ENCODE measurements at regions not wholly inside any gene's neighbourhood (a gene's known extent, or its start where the extent isn't known, plus 50 kb on each side); places are given as distances from the start of the nearest gene placed in this dataset.

- DNase-seq = no peak
Observed at GRCh38 chr9:38284588-38285051, 107.9 kb upstream of the ALDH1B1 start.

DNA sequence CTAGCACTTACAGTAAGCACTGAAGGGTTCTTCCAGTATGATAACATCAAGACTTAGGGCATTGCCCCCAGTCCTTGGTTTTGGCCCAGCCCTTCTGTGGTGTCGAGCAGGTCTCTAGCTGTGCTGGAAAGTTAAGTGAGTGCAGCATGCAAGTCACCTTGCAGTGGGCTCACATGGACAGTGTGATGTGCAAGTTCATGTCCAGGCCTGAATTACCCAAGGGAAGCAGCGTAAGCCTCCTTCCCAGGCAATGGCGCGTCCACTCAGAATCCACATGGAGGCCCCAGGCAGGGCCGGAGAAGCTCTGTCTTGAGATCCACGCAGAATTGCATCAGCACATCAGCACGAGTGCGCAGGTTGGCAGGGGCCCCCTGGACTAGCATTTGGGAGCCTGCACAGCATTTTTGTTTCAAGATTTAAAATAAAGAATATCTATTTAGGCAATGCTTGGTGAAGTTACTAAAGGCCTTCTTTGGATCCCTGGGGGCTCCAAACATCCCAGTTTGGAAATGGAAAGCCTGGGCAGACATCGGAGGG, 108.4 kb upstream of the ALDH1B1 start:
- DNase-seq = no peak

DNA sequence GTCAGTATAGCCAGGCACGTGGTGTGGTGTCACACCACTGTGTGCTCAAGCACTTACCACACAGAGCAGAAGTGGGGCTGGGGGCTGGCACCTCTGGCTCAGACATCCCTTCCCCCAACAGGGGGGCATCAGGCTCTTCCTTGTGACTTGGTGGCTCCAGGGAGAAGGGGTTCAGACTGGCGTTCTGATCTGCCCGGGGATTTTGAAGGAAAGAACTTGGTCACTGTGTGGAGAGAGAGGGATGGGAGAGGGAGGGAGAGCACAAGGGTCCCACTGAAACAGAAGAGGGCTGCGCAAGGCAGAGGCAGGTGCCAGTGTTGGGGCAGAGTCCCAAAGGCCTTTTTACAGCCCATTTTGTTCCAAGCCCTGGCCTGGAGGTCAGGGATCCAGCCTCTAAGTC, 109.7 kb upstream of the ALDH1B1 start:
- no peak for DNase-seq

DNA sequence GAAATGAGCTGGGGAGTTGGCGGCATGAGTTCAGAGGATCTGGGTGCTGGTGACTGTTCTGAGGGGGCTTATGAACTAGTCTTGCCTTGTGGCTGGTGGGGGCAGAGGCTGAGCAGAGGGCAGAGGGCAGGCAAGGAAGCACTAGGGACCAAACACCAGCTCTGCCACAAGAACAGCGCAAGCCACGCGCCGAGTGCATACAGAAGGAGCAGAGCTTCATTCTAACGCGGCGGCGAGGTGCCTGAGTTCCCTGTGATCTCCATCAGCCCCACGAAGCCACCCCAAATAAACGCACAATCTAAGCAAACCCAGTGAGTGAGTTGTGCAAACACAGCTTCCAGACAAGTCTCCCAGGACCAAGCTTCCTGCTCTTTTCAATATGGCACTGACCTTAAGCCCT, 110.6 kb upstream of the ALDH1B1 start:
- DNase-seq = no peak

GRCh38 chr9:38281196-38281595, 111.3 kb upstream of the ALDH1B1 start:
- no peak for DNase-seq

DNA sequence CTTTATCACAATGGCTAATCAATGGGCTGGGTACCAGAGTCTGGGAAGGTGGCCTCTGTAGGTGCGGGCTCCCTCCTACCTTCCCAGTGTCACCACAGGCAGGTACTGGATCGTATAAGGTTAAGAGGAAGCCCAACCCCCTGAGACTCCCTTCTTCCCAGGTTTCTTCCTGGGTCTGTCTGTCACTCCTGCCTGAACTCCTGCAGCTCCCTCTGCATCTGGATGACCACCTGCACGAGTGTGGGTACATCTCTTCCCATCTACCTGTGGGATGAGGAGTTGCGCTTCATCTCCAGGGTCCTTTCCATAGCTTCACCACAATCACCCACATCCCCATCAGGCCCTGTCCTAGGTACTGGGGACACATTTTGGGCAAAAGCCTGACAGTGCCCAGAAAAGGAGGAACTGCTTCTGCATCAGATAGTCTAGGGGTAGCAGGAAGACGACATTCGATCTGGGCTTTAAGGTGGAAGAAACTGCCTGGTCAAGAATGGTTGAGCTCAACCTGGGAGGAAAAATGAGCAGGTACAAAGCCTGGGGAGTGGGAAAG, 112.2 kb upstream of the ALDH1B1 start:
- no peak for DNase-seq

GRCh38 chr9:38278931-38279679, 113.4 kb upstream of the ALDH1B1 start:
- peak; percentile 3 for DNase-seq

- DNase-seq = no peak
Observed at GRCh38 chr9:38278457-38278856, 114.0 kb upstream of the ALDH1B1 start.

DNA sequence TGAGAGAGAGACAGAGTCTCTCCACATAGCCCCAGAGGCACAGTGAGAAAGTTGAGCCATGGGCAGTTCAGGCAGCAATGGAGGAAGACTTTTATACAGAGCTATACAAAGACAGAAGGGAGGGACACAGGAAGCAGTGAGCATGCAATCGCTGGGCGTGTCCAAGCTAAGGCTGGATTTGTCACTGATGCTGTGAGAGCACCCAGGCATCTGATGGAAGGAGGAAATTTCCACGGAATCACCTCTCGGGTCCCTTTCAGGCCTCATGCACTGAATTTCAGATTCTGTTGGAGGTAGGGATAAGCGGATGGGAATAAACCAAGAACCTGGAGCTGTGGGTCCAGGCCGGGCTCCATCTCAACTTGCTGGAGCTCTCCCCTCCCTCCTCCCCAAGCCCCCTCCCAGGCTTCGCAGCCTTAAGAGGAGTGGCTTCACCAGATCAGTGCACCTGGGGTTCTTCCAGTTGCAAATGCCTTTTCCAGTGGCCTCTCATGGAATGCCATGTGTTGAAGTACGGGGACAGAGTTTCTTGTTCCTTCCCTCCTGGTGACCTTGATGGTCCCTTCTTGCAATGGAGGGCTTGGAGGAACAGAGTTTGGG, 114.8 kb upstream of the ALDH1B1 start:
- no peak for DNase-seq

GRCh38 chr9:38276771-38277439, 115.6 kb upstream of the ALDH1B1 start:
- DNase-seq = no peak

GRCh38 chr9:38274800-38275199, 117.7 kb upstream of the ALDH1B1 start:
- DNase-seq = no peak

DNA sequence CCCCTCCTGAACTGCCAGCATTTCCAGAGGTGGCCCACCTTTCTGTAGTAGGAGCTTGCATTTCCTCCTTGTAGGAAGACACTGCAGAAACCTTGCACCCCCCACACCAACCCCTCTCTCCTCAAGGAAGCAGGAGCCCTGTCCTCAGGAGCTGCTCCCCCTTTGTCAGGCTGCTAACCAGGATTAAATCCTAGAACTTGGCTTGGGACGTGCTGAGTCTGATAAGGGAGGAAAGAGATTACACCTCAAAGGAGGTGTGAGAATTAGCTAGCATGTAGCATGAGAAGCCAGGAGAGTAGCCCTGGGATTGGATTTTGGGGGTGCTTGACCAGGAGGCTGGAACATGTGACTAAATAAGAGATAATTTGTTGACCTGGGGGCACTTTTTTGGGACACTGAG, 119.8 kb upstream of the ALDH1B1 start:
- no peak for DNase-seq

DNA sequence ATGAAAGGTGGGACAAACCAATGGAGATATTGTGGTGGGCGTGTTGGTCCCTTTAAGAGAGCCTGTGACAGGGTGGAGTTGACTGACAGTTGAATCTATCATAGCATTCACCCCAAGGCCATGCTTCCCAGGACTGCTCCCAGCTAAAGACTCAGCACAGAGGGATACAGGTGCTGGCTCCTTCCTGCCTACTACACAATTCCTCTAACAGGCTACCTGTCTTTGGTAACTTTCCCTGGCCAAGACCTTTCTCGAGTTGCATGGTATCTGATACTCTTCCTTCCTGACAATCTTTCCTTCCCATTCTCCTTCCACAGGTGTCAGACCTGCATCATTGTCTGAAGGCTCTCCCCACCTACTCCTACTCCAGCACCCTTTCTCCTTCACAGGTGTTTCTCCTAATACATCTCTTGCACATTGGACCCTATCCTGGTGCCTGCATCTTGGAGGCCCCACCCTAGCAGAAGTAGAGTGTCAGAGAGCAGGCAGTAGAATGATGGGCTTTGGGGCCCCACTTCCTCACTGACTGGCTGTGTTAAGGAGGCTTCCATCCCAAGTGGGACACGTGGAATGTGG, 120.7 kb upstream of the ALDH1B1 start:
- DNase-seq = no peak

GRCh38 chr9:38269775-38270174, 122.7 kb upstream of the ALDH1B1 start:
- DNase-seq = no peak

DNA sequence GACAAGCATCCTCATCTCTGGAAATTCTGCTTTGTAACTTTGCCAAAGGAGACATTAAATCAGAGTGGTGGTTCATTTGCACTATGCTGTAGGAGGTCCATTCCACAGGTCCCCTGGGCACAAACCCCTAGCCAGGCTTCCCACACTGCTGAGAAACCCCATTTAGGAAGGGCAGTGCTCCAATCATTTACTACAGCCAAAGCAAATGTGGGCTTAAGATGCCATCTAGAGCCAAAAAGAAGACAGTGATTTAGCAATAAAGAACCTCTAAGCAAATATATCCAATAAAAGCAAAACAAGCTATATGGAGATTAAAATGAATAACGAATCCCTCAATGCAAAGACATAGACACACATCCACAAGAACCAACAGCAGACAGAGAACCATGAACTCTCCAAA, 129.0 kb upstream of the ALDH1B1 start:
- DNase-seq = no peak

- DNase-seq = no peak
Observed at GRCh38 chr9:38259519-38260218, 132.8 kb upstream of the ALDH1B1 start.

- no peak for DNase-seq
Observed at GRCh38 chr9:38259056-38259455, 133.4 kb upstream of the ALDH1B1 start.

GRCh38 chr9:38257626-38258215, 134.8 kb upstream of the ALDH1B1 start:
- DNase-seq = no peak

GRCh38 chr9:38256461-38256860, 136.0 kb upstream of the ALDH1B1 start:
- no peak for DNase-seq

GRCh38 chr9:38255599-38255998, 136.9 kb upstream of the ALDH1B1 start:
- DNase-seq = no peak

GRCh38 chr9:38254756-38255155, 137.7 kb upstream of the ALDH1B1 start:
- DNase-seq = no peak

GRCh38 chr9:38254151-38254550, 138.4 kb upstream of the ALDH1B1 start:
- DNase-seq = no peak
